HG03460 (cell line): ENCODE measurements at regions not wholly inside any gene's neighbourhood (a gene's known extent, or its start where the extent isn't known, plus 50 kb on each side); places are given as distances from the start of the nearest gene placed in this dataset.
"Not testable (repeated sequence)": the region's sequence is repeated elsewhere in the genome, so short reads cannot be mapped to it uniquely, and the experiment has no call there.

Source experiments
- ATAC-seq: cut with Tn5 transposase; IDR thresholded peaks from one replicate; pipeline ENCODE4 v1.9.1; 2021; ENCODE audit not compliant: unreplicated experiment

DNA sequence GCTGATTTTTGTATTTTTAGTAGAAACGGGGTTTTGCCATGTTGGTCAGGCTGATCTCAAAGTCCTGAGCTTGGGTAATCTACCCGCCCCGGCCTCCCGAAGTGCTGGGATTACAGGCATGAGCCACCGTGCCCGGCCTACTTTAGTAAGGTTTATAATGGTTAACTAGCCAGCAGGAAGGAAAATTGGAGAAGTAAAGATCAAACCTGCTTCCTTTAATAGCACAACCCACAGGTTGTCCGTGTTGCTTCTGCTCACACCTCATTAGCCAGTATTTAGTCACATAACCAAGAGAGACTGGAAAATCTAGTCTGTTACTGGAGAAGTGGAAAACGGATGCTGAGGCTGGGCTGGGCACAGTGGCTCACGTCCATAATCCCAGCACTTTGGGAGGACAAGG lies 51.9 kb upstream of the TBL1XR1 start:
- no peak for ATAC-seq

DNA sequence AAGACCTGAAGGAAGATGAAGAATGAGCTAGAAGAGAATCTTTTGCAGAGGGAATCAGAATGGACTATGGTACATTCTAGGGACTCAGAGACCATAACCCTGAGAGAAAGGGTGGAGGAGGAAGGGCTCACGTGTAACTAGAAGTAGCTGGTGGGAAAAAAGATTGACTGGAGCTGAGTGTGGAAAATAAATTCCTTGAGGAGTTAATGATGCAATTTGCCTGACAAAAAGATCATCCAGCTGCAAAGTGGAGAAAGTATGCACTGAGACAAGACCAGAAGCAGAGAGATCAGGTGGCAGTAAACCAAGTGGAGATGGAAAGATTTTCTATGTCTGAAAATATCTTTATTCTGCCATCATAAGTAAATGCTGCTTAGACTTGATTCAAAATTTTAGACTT lies 52.9 kb upstream of the TBL1XR1 start:
- ATAC-seq: no peak

DNA sequence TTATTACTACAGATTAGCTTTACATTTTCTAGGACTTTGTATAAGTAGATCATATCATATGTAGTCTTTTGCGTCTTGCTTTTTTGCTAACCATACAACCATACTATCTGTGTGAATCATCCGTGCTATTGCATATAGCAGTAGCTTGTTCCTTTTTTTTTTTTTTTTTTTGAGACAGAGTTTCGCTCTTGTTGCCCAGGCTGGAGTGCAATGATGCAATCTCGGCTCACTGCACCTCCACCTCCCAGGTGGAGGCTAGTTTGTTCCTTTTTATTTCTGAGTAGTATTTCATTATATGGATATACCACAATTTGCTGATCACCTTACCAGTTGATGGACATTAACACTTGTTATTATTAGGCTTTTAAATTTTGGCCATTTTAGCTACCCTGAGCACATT lies 54.5 kb upstream of the TBL1XR1 start:
- no peak for ATAC-seq

DNA sequence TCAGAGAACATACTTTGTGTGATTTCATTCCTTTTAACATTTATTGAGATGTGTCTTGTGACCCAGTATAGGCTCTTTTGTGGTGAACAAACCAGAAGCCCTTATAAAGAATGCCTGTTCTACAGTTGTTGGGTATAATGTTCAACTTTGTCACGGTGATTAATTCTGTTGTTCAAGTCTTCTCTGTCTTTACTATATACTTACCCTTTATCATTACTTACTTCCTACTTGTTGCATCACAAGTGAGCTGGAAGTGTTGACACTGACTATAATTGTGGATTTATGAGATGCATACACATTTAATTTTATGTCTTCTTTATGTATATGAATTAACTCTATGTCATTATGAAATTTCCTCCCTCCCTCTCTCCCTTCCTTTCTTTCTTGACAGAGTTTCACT lies 59.7 kb upstream of the TBL1XR1 start:
- ATAC-seq: no peak

DNA sequence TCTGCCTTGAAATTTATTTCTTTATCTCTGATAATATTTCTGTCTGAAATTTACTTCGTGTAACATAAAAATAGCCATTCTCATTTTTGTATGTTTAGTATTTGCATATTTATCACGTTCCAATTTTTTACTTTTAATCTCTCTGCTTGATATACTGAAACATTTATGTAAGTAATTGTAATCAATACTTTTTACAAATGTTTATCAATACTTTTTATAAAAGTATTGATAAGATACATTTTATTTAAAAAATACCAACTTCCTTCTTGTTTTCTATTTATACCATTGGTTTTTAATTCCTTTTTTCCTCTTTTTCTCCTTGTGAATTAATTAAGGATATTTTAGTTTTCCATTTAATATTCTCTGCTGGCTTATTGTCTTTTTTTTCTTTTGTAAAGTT lies 60.3 kb upstream of the TBL1XR1 start:
- ATAC-seq: no peak

DNA sequence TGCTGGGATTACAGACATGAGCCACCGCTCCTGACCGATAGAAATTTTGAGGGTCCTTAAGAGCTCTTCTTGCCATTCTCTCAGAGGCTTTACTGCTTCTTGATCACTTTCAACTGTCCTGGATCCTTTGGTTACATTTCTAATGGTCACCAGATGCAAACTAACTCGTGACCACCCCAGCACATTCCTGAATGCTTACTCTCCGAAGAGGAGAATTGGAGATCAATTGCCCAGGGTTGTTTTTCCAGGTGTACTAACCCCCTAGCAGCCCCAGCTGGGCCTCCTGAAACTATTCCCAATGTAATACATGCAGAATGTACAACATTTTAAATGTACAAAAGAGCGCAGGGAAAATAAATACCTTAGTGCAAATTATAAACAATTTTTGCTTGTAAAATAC lies 65.1 kb upstream of the TBL1XR1 start:
- ATAC-seq: no peak

DNA sequence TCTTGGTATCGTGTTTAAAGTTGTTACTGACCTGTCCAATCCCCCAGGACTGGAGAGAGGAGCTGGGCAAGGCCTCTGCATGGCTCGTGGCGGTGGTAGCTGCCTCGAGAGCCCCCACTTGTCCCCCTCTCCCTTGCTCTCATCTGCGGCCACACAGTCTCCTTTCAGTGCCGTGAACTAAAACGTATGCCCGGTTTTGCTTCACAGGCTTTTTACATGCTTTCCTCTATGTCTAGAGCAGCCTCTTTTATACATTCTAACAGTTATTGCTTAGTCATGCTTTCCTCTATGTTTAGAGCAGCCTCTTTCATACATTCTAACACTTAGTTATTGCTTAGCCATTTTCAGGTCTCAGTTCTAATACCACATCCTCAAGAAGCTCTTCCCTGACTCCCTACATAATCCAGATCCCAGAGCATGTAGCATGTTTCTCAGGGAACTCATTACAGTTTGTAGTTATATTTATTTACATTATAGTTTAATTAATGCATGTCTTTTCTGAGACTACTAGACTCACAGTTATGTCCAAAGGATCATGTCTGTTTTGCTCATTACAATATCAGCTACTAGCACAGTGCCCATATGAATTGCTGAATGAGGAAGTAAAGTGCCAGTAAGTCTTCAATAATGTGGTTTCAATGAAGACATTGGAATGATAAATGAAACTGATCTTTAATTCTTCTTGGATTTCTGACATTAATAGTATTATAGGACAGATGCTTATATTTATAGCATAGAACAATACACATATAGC lies 66.5 kb upstream of the TBL1XR1 start:
- no peak for ATAC-seq

DNA sequence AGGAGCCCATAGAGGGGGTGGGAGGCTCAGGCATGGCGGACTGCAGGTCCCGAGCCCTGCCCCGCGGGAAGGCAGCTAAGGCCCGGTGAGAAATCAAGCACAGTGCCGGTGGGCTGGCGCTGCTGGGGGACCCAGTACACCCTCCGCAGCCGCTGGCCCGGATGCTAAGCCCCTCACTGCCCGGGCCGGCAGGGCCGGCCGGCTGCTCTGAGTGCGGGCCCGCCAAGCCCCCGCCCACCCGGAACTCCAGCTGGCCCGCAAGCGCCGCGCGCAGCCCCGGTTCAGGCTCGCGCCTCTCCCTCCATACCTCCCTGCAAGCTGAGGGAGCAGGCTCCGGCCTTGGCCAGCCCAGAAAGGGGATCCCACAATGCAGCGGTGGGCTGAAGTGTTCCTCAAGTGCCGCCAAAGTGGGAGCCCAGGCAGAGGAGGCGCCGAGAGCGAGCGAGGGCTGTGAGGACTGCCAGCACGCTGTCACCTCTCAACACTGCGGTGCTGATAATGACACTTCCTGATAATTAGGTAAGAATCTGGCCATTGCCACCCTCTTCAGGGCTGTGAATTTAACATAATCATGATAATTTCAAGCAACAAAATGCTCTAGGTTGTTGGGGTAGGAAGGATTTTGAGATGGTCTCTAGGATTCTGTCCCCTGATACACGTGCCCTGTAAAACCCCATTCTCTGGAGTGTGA lies 74.7 kb upstream of the TBL1XR1 start:
- ATAC-seq: not testable (repeated sequence)

DNA sequence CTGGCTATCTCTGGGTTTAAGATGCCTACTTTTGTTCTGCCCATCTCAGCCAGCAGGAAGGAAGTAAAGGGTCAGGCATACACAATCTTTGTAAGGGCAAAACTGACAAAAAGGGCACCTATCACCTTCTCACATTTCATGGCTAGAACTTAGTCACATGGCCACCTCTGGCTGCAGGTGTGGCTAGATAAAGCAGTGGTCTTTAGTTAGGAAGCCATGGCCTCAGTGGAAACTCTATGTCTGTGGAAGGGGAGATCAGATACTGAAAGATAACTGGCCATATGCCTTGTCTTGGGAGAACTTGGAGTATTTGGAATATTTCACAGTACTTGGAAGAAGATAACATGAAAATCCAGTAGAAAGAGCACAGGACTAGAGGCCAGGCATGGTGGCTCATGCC lies 80.7 kb upstream of the TBL1XR1 start:
- no peak for ATAC-seq

DNA sequence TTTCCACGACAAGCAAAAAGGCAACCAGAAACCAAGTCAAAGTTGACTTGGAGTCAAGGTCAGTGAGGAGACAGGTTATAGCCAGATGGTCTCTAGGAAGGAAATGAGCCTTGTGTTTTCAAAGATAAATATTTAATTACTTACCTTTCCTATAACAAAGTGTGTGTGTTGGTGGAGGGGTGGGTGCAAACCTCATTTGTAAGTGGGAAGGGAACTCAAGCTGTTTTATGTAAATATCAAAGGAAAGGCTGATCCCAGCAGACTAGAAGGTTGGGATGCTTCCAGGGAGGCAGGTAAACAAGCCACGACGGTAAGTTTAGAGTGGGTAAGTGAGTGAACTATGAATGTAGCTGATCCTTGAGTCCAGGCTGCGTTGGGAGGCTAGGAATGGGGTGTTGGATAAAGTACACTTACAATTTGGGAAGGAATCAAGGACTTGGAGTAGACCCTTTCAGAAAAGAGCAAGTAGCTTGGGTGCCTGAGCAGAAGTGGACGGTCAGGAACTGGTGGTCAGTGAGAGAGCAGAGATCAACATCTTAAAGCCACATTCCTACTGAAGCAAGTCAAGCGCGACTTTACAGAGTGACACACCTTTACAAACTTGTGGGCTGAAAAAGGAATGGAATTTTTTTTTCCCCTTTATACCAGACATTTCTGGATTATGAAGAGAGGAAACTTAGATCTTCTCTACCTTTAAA lies 82.0 kb upstream of the TBL1XR1 start:
- ATAC-seq: no peak

DNA sequence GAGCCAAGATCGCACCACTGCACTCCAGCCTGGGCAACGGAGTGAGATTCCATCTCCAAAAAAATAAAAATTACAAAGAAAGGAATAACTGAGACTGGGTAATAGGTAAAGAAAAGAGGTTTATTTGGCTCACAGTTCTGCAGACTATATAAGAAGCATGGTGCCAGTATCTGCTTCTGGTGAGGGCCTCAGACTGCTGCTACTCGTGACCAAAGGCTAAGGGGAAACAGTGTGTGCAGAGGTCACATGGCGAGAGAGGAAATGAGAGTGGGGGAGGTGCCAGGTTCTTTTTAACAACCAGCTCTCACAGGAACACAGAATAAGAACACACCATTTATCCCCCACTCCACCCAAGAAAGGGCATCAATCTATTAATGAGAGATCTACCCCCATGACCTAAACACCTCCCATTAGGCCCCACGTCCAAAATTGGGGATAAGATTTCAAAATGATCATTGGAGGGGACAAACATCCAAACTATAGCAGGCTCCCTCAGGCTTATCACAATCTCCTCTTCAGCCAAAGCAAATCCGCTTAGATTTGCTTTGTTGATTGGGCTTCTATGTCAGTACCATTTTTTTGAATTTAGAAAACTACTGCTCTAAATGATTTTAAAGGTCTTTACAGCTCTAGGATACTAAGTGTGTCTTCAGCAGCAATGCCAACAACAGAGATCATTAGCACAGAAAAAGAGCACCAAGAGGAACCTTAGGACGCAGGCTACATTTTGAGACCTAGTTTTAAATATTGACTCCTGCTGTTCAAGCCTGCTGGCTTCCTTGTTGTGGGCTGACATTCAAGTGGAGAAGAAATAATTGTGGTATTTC lies 84.2 kb upstream of the TBL1XR1 start:
- no peak for ATAC-seq

DNA sequence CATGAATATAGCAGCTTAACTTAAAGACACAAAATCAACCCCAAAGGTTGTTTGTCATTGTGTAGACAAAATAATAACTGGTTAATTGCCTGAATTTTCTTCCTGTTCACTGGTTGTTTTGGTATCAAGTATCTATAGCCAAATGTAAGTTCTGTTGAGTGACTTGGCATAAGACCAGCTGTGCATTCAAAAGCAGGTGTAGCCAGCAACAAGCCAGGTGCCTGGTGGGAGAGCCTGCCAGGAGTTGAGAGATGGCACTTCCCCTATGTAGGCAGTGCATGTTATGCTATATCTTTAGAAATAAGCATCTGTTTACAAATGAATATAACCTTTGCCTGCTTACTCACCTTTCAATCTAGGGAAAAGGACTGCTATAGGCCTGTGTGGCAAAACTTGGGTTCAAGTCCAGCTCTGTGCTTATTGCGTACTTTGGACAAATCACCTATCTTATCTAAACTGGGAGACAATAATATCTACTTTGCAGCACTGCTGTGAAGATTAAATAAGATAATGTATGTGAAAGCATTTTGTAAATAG lies 84.9 kb upstream of the TBL1XR1 start:
- ATAC-seq: no peak

DNA sequence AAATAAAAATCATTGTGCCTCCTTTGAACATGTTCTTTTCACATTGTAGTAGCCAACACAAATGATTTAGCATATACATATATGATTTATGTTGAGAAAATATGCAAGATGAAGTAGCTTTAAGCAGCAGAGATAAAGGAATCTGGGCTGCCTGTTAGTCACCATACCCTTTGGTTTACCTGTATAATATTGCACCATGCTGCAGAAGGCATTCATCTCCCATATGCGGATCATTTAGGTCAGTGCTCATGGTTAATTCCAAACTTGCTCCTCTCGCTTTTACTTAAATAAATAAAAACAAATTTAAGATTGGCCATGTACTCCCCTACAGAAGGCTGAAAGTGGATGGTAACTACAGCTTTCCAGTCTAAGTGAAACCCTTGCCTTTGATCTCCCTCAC lies 86.7 kb upstream of the TBL1XR1 start:
- ATAC-seq: no peak

DNA sequence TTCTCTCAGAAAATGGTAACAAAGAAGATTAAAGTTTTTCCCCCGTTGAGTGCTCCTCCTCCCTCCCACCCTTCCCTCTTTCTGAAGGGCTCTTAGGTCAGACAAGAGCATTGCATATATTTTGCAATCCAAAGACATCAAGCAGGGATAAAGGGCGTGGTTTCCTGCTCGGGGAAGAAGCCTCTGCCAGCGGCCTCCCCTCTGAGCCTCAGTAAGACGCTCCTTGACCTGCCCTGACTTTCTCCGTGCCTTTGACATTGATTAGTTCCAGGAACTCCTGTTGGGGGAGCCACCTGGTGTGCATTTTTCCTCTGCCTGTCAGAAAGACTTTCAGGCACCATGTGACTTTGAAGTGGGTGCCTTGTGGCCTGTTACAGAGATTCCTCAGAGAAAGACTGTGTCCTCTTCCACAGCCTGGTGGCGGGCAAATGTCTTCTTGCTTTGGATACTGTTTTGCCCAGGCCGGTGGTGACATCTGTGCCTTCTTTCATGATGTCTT lies 87.2 kb upstream of the TBL1XR1 start:
- no peak for ATAC-seq

DNA sequence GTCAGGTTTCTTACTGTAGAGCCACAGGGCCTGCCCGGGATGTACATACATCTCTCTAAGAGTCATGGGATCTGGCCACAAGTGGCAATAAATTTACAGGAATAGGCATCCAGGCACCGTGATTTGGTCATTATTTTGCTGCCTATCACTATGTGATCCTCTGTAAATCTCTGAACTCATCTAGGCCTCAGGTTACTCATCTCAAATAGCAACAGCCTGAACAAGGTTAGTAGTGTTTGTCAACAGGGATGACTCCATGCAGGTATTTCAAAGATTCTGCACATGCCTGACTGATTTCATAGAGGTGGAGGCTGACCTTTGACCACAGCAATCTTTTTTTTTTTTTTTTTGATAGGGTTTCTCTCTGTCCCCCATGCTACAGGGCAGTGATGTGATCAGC lies 88.8 kb upstream of the TBL1XR1 start:
- ATAC-seq: no peak

DNA sequence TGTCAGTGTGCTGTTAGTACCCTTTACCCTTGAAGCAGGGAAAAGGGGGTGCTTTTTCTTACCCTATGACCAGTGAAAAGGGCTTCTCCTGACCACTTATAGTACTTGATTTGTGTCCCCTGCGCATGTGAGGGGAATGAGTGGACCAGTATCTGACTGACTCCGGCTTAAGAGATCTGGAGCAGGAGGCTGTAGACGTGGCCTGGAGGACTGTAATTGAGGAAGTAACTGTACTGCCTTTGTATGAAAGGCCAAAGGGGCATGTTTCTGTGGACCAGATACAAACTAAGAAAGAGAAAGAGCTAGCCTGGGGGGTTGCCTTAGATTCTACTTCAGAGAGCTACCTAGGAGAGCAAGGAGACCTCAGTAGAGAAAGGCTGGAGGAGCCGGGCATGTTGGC lies 89.9 kb upstream of the TBL1XR1 start:
- ATAC-seq: no peak

DNA sequence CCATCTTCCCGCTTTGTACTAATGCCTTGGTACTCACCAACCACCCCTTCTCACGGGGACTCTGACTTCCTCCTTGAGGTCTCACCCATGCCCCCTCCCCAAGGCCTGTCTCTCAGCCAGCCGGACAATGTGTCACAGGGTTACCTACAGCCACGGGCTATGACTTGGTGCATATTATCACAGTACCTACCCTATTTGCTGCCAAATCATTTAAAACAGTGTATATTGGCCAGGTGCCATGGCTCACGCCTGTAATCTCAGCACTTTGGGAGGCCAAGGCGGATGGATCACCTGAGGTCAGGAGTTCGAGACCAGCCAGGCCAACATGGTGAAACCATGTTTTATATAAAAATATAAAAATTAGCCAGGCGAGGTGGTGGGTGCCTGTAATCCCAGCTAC lies 93.4 kb upstream of the TBL1XR1 start:
- no peak for ATAC-seq

DNA sequence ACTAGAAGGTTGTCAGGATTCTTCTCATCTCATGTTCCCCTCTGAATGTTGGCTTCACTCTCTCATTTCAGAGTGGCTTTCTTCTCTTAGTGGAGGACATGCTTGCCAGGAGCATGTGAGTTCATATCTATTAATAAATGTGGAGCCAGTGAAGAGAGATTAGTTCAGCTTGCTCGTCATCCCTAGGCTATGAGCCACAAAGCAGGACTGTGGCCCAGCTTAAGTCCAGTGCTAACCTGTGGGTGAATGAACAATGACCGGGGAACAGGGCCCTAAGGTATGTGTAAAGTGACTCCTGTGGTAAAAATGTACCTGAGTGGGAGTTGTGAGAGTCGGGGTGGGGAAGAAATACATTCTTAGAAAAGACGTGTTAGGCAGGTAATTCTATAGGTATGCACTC lies 96.9 kb upstream of the TBL1XR1 start:
- no peak for ATAC-seq

DNA sequence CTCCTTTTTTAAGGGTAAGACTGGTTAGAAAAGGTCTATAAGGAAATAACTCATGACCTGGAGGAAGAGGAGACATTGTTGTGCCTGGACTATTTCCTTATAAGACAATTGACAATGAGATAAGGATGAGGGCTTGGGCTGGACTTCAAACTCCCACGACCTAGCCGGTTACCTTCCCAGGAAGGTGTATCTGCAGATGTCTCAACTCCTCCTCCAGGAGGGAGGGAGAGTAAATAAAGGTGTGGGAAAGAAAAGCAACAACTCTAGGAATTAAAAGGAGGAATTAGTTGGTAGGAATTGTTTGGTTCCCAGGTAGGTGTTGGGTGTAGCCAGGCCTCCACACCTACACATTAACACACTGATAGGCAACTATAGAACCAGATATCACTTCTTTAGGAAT lies 97.8 kb upstream of the TBL1XR1 start:
- ATAC-seq: no peak

DNA sequence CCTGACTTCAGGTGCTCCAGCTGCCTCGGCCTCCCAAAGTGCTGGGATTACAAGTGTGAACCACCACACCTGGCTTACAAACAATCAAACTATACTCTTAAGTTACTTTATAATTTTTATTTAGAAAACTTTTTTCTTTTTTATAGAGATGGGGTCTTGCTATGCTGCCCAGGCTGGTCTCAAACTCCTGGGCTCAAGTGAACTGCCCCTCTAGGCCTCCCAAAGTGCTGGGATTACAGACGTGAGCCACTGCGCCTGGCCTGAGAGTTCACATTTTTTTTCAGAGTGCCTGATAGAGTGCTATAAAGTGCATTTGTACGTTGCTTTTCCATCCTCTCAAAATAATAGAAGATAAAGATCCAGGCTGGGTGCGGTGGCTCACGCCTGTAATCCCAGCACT lies 102.0 kb upstream of the TBL1XR1 start:
- ATAC-seq: no peak
